Muscle of leg (tissue), 3 donors: ENCODE measurements at regions not wholly inside any gene's neighbourhood (a gene's known extent, or its start where the extent isn't known, plus 50 kb on each side); places are given as distances from the start of the nearest gene placed in this dataset.

Experiments
- DNase-seq: peaks from one replicate; pipeline ENCODE4 v3.0.0; 2013
- H3K27ac ChIP-seq: one replicate; pipeline ENCODE4 v1.5.1; 2013; ENCODE audit warnings: mild to moderate bottlenecking, low read length, control low read depth
- H3K27me3 ChIP-seq: one replicate; pipeline ENCODE4 v1.6.1; 2013; ENCODE audit warnings: low read length; ENCODE audit not compliant: control insufficient read depth, insufficient read depth
- H3K36me3 ChIP-seq: one replicate; pipeline ENCODE4 v1.6.1; 2013; ENCODE audit warnings: low read length; ENCODE audit not compliant: control insufficient read depth, insufficient read depth
- H3K4me1 ChIP-seq: one replicate; pipeline ENCODE4 v1.6.1; 2013; ENCODE audit warnings: low read length; ENCODE audit not compliant: control insufficient read depth, insufficient read depth
- H3K4me3 ChIP-seq: one replicate; pipeline ENCODE4 v1.5.1; 2013; ENCODE audit warnings: low read length, control low read depth
- H3K9me3 ChIP-seq: replicated peaks from 2 replicates; pipeline ENCODE4 v1.6.1; 2013; ENCODE audit warnings: low read depth, low read length; ENCODE audit not compliant: control insufficient read depth
- WGBS: methylation state at CpG from one replicate; pipeline ENCODE4 v1.1.5; 2013; ENCODE audit warnings: missing lambda C conversion rate; ENCODE audit not compliant: insufficient coverage; 5-methylcytosine and 5-hydroxymethylcytosine counted together

DNA sequence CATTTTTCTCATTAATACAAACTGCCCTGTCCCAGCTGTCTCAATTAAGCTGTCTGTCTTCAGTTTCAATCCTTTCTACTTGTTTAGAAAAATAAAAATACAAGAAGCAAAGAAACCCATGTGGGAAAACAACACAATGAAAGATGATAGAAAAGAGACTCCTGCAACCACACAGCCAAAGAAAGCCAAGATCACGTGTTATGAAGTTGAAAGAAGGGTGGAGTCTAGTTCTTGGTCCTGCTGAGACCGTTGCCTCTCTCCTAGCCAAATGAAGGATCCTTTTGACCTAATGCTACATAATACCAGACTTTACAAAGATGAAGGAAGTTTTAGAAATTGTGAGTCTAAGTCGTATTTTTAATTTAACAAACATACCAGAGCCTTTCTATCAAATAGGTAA is 218.8 kb upstream of the RRP15 start:
- H3K27me3 ChIP-seq, result no peaks in the 10 kb centered on the region
- no peaks in the 10 kb centered on the region for H3K4me1 ChIP-seq
- H3K4me3 ChIP-seq, result no peak overlapping the region
- no peak for DNase-seq
- no peak overlapping the region for H3K27ac ChIP-seq
- H3K9me3 ChIP-seq, result no peaks in the 10 kb centered on the region
- WGBS, result no CpG with 5 or more reads among the region's 3 CpGs
- no peaks in the 10 kb centered on the region for H3K36me3 ChIP-seq

DNA sequence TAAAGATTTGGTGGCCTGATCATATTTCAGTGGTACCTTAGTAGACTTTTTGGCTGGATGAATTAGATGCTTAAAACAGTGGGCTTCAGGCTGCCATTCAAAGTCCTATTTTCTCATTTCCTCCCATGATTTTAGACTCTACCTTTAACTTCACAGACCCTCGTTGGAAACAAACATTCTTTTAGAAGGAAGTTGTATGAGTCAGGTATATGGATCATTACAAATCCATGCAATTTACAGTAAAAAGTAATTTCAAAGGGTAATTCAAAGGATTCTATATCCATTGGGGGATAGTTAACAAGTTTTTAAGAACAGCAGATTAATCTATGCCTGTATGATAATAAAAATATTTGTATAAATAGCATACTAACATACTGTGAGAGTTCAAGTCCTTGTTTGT is 216.9 kb upstream of the RRP15 start:
- DNase-seq, result no peak
- Histone ChIP-seq H3K36me3 (no peaks in the 10 kb centered on the region), H3K4me3 (no peak overlapping the region), H3K4me1 (no peaks in the 10 kb centered on the region), H3K27ac (no peak overlapping the region), H3K27me3 (no peaks in the 10 kb centered on the region), H3K9me3 (no peaks in the 10 kb centered on the region)
- WGBS, result no CpG with 5 or more reads among the region's 1 CpG

DNA sequence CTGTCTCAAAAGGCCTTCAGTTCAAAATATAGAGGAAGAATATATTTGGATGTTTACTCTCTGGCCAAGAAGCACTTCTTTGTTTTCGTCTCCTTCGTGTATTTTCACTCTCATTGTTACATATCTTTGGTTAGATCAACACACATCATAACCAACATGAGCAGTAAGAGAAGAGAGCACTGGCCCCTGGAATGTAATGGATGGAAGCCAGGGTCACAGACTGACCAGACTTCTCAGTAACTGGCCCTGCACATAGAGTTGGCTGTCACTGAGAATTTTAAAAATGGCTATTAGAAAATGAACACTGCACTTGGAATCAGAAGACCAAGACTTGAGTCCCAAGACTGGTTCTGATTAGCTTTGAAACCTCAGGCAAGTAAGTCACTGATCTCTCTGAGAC is 215.9 kb upstream of the RRP15 start:
- Histone ChIP-seq H3K4me3 (no peak overlapping the region), H3K4me1 (no peaks in the 10 kb centered on the region), H3K36me3 (no peaks in the 10 kb centered on the region), H3K9me3 (no peaks in the 10 kb centered on the region), H3K27ac (no peak overlapping the region), H3K27me3 (no peaks in the 10 kb centered on the region)
- DNase-seq, result no peak
- WGBS, result no CpG with 5 or more reads among the region's 2 CpGs

DNA sequence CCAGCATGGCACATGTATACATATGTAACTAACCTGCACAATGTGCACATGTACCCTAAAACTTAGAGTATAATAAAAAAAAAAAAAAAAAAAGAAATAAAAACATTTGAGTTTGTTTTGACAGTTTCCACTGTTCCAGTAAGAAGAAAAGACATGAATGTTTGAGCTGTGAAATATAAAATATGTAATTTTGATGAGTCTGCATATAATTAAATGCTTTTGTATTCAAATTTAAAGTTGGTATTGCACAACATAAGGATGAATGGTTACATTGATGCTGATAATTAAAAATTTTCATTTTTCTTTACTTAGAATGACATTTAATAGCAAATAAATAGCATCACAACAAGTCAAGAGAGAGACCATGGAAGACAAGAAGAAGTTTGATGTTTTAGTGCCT is 212.0 kb upstream of the RRP15 start:
- no peaks in the 10 kb centered on the region for H3K9me3 ChIP-seq
- H3K27me3 ChIP-seq, result no peaks in the 10 kb centered on the region
- H3K36me3 ChIP-seq, result no peaks in the 10 kb centered on the region
- no peak overlapping the region for H3K27ac ChIP-seq
- H3K4me1 ChIP-seq, result no peaks in the 10 kb centered on the region
- H3K4me3 ChIP-seq, result no peak overlapping the region
- no peak for DNase-seq

DNA sequence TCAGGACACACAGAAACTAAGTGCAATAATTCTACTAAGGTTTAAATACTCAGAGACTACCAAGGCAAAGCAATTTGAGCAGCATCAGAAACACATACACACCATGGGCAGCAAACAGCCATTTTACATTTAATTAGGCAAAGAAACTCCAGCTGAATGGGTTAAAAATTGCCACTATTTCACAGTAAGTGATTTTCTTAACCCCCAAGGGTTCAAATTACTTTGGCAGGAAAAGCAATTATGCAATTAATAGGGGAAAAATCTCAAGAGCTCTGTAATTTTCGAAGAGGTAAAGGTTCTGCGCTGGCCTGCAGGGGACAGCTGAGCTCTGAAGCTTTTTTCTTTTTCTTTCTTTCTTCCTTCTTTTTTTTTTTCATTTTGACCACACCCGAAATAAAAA is 206.2 kb upstream of the RRP15 start:
- Histone ChIP-seq H3K27me3 (no peaks in the 10 kb centered on the region), H3K36me3 (no peaks in the 10 kb centered on the region), H3K9me3 (no peaks in the 10 kb centered on the region), H3K4me3 (no peak overlapping the region), H3K27ac (no peak overlapping the region), H3K4me1 (no peaks in the 10 kb centered on the region)
- DNase-seq, result no peak
- no CpG with 5 or more reads among the region's 3 CpGs for WGBS

DNA sequence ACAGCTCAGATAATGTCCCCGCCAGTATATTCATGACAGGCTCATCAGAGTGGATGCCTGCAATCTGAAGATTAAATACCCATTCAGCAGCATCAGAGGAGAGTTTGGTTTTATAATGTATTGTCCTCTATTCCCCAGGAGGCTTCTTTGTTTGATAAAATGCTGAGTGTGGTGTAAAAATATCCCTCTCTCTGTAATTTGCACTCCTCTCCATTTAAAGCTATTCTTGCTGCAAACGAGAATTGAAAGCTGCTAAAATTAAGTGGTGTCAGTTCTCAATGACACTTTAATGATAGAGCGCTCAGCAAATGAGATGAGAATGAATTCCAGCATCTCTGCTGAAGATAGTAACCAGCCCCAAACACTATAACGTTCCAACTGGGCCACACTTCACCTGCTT is 205.7 kb upstream of the RRP15 start:
- H3K9me3 ChIP-seq, result no peaks in the 10 kb centered on the region
- H3K36me3 ChIP-seq, result no peaks in the 10 kb centered on the region
- no peak overlapping the region for H3K4me3 ChIP-seq
- no CpG with 5 or more reads among the region's 4 CpGs for WGBS
- no peaks in the 10 kb centered on the region for H3K27me3 ChIP-seq
- H3K4me1 ChIP-seq, result no peaks in the 10 kb centered on the region
- no peak for DNase-seq
- H3K27ac ChIP-seq, result no peak overlapping the region

DNA sequence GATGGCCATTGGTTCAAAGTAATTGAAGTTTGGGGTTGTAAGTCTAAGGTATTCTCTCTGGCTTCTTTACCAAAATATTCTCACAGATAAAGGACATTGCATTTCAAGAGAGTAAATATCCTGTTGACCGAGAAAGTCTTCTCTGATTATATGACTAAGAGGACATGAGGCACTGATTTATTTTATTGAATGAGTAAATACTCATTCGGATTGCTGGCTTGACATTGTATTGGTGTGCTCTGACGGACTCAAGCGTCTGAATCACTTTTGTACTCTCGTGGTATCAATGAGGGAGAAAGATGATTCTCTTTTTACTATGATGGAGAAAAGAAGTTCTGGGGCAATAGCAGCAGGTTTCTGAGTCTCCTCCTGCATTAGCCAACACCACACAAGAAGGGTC is 205.3 kb upstream of the RRP15 start:
- WGBS, result 81% methylated on average over 3 of the region's 5 CpGs
- Histone ChIP-seq H3K4me3 (no peak overlapping the region), H3K27me3 (no peaks in the 10 kb centered on the region), H3K4me1 (no peaks in the 10 kb centered on the region), H3K36me3 (no peaks in the 10 kb centered on the region), H3K27ac (no peak overlapping the region), H3K9me3 (no peaks in the 10 kb centered on the region)
- DNase-seq, result no peak

DNA sequence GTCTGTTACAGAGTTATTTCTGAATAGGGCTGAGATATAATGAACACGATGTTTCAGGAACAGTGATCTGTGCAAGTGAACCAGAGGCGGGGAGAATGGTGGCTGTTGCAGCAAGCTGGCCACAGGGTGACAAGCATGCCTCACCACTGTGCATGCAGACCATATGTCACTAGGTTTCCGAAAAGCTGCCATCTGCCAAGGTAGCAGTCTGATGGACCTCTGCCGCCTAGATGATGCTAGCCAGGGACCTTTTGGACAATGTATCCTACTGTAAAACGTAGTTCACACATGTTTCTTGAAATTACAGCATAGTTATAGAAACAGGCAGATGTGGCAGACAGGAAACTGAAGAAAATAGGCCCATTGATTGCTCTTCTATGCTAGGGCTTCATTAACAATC is 204.2 kb upstream of the RRP15 start:
- no peaks in the 10 kb centered on the region for H3K9me3 ChIP-seq
- no peaks in the 10 kb centered on the region for H3K36me3 ChIP-seq
- WGBS, result 86% methylated on average over 4 of the region's 5 CpGs
- DNase-seq, result no peak
- no peak overlapping the region for H3K27ac ChIP-seq
- no peak overlapping the region for H3K4me3 ChIP-seq
- H3K27me3 ChIP-seq, result no peaks in the 10 kb centered on the region
- no peaks in the 10 kb centered on the region for H3K4me1 ChIP-seq

DNA sequence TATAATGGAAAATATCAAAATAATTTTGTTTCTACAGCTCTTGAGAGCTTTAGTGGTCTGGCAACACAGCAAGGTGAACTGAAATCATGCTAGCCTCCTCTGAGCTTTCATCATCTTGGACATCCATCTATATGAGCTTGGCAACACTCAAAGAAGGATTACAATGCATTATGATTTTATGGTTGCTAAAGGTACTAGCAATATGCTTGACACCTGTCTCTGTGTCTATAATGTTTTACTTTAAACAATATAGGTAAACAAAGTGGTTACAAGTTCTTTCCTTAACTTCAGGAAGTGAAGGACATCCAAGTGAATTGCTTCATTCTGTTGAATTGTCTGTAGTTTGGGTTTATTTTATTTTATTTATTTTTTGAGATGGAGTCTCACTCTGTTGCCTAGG is 203.7 kb upstream of the RRP15 start:
- H3K27me3 ChIP-seq, result no peaks in the 10 kb centered on the region
- no peak overlapping the region for H3K27ac ChIP-seq
- DNase-seq, result no peak
- H3K4me1 ChIP-seq, result no peaks in the 10 kb centered on the region
- H3K4me3 ChIP-seq, result no peak overlapping the region
- H3K36me3 ChIP-seq, result no peaks in the 10 kb centered on the region
- no peaks in the 10 kb centered on the region for H3K9me3 ChIP-seq

DNA sequence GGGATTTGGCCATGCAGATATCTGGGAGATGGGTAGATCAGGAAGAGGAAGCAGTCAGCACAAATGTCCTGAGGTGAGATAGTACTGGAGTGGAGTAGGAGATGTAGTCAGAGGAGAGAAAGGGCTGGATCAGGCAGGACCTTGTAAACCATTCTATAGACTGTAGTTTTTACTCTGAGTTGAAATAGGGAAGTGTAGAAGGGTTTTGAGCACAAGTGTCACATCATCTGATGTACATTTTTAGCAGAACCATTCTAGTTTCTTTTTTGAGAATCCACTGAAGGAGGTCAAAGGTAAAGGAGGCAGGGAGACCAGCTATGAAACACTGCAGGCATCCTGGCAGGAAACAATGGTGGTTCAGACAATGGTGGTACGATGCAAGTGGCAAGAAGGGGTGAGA is 194.6 kb upstream of the RRP15 start:
- no peak for DNase-seq
- Histone ChIP-seq H3K4me1 (no peaks in the 10 kb centered on the region), H3K9me3 (no peaks in the 10 kb centered on the region), H3K36me3 (no peaks in the 10 kb centered on the region), H3K27me3 (no peaks in the 10 kb centered on the region), H3K27ac (no peak overlapping the region), H3K4me3 (no peak overlapping the region)
- WGBS, result no CpG with 5 or more reads among the region's 1 CpG

DNA sequence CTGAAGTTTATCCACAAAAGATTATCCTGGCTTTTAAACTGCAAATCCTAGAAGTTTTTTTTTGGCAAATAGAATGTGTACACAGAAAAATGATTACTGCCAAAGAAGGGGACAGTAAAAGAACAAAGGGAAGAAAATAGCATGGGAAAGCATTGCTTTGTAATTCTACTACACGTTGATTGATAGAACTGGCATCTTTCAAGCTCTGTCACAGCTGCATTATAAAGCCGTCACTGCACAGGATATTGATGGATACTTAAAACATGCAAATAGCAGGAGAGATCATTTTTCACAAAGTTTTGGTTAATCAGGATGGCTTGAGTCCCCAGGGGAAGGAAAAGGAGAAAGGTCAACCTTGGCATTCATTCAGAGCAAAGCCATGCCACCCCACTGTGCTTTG is 183.7 kb upstream of the RRP15 start:
- Histone ChIP-seq H3K4me3 (no peak overlapping the region), H3K36me3 (no peaks in the 10 kb centered on the region), H3K27me3 (no peaks in the 10 kb centered on the region), H3K27ac (no peak overlapping the region), H3K4me1 (no peaks in the 10 kb centered on the region), H3K9me3 (no peaks in the 10 kb centered on the region)
- WGBS, result 45% methylated on average over 2 of the region's 2 CpGs
- DNase-seq, result no peak
